RWPE1 (cell line): ENCODE measurements at regions not wholly inside any gene's neighbourhood (a gene's known extent, or its start where the extent isn't known, plus 50 kb on each side); places are given as distances from the start of the nearest gene placed in this dataset.

ENCODE experiments used
- CTCF ChIA-PET: fragments of 350-600 bp; sonication (Branson Sonifier 250); formaldehyde crosslinking; extraction: SDS; loops from one replicate; lab custom pipeline; 2021; lab: Yijun Ruan, JAX
- POLR2A ChIA-PET: fragments of 400-600 bp; formaldehyde crosslinking; extraction: SDS; loops from one replicate; lab custom pipeline; 2020; ENCODE audit warnings: antibody characterized with exemption; ENCODE audit not compliant: low non-redundant PET; lab: Yijun Ruan, JAX
- DNase-seq: peaks from one replicate; pipeline ENCODE4 v3.0.0; 2012; ENCODE audit warnings: low spot score
- H3K27ac ChIP-seq: fragments of 450-650 bp; 2 replicates; pipeline ENCODE4 v1.5.1; 2017
- TF ChIP-seq, protein P1 (sequence below): fragments of 450-650 bp; conservative IDR thresholded peaks from 2 replicates; pipeline ENCODE4 v1.5.1; 2017; ENCODE audit warnings: low read depth, mild to moderate bottlenecking

DNA sequence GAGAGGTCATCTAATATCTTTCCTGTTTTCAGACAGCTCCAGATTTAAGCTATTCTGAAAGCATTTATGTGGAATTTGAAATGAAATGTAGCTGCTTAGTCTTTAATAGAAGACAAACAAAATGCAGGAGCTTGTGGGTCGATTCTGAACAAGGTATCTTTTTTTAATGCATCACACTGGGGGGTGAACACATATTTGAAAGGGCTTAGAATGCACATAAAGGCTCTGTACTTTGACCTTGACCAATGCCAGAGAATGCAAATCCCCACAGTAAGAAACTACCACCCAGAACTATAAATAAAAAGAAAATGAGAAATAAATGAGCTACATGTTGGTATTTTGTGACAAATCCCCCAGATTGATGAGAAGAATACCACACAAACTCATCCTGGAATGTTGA, 489.3 kb downstream of the PIK3C3 start:
- no peak for DNase-seq
- no peak overlapping the region for H3K27ac ChIP-seq
- TF ChIP-seq, protein P1, sequence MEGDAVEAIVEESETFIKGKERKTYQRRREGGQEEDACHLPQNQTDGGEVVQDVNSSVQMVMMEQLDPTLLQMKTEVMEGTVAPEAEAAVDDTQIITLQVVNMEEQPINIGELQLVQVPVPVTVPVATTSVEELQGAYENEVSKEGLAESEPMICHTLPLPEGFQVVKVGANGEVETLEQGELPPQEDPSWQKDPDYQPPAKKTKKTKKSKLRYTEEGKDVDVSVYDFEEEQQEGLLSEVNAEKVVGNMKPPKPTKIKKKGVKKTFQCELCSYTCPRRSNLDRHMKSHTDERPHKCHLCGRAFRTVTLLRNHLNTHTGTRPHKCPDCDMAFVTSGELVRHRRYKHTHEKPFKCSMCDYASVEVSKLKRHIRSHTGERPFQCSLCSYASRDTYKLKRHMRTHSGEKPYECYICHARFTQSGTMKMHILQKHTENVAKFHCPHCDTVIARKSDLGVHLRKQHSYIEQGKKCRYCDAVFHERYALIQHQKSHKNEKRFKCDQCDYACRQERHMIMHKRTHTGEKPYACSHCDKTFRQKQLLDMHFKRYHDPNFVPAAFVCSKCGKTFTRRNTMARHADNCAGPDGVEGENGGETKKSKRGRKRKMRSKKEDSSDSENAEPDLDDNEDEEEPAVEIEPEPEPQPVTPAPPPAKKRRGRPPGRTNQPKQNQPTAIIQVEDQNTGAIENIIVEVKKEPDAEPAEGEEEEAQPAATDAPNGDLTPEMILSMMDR, result no peak
- ChIA-PET POLR2A (no interaction called here), CTCF (no interaction called here)

DNA sequence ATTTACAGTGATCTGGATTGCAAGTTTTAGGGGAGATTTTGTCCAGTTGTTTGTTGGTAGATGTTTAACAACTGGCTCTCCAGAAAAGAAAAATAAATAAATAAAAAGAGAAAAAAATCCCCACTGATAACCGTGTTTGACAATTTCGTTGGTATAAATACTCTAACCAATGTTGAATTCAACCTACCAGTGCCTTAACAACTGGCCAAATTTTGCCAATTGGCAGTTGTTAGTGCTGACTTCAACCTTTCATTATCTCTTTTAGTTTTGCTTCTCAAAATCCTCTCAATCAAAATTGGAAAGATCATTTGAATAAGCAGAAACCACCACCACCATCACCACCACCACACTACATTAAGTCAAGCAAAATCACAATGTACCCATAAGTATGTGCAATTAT, 490.3 kb downstream of the PIK3C3 start:
- H3K27ac ChIP-seq, result no peak overlapping the region
- no peak for DNase-seq
- ChIA-PET CTCF (no interaction called here), POLR2A (no interaction called here)
- TF ChIP-seq, protein P1, result no peak

DNA sequence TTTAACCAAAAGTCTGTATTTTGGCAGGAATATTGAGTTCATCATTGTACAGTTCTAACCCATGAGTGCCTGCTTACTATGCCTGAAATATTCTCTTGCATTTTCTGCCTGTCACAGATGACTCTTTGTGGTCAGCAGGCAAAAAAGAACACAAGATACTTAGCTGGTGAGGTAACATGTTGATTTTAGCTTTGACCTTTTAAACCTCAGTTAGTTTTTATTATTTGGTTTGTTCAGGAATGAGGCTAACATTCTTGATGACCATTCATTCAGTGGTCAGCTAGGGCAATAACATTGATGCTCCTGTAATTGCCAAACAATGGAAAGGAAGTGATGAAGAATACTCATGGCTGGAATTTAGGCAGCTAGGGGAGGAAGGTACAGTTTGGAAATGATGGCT, 491.2 kb downstream of the PIK3C3 start:
- ChIA-PET POLR2A (no interaction called here), CTCF (no interaction called here)
- DNase-seq, result no peak
- TF ChIP-seq, protein P1, result no peak
- H3K27ac ChIP-seq, result no peak overlapping the region

DNA sequence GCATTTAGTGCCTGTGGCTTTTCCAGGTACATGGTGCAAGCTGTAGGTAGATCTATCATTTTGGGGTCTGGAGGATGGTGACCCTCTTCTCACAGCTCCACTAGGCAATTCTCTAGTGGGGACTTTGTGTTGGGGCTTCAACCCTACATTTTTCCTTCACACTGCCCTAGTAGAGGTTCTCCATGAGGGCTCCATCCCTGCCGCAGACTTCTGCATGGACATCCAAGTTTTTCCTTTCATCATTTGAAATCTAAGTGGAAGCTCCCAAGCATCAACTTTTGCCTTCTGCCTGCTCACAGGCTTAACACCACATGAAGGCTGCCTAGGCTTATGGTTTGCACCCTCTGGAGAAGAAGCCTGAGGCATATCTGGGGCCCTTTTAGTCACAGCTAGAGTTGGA, 492.7 kb downstream of the PIK3C3 start:
- no peak overlapping the region for H3K27ac ChIP-seq
- POLR2A ChIA-PET, result no interaction called here
- TF ChIP-seq, protein P1, result no peak
- CTCF ChIA-PET, result no interaction called here
- DNase-seq, result no peak

DNA sequence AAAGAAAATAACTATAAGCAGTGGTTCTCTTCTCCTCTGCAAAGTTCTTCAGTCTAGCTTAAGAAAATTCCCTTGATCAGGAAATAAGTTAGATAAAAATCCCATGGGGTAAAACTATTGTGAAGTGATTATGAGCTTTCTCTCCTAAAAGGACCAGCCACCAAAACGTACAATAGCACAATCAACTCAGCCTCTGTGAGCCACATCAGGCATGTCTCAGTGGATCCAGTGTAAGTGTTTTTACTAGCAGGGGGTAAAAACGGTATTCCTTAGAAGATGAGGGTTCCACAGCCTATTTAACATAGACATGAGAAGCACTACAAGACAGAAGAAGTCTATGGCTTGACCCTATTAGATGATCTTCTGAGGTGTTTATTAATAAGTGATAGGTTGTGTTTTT, 503.2 kb downstream of the PIK3C3 start:
- POLR2A ChIA-PET, result no interaction called here
- CTCF ChIA-PET, result no interaction called here
- TF ChIP-seq, protein P1, result no peak

DNA sequence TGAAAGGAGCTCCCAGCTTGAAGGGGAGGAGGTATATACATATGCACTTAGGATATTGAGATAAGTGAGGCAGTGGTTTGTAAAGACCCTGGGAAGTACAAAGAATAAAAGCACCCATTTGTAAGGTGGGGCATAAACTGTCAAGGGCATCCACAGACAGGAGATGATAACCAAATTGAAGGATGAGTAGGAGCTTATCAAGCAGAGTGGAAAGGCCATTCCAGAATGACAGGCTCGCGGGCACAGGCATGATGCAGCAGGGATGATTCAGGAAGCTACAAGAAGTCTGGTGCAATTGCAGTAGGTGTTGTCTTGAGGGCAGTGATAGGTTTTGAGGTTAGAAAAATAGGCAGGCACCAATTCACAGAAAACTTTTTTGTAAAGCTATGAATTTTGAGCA, 504.8 kb downstream of the PIK3C3 start:
- POLR2A ChIA-PET, result no interaction called here
- no peak overlapping the region for H3K27ac ChIP-seq
- TF ChIP-seq, protein P1, result no peak
- DNase-seq, result no peak
- CTCF ChIA-PET, result no interaction called here

More for the DNA sequence above, 503.2 kb downstream of the PIK3C3 start:
- no peak overlapping the region for H3K27ac ChIP-seq
- no peak for DNase-seq

DNA sequence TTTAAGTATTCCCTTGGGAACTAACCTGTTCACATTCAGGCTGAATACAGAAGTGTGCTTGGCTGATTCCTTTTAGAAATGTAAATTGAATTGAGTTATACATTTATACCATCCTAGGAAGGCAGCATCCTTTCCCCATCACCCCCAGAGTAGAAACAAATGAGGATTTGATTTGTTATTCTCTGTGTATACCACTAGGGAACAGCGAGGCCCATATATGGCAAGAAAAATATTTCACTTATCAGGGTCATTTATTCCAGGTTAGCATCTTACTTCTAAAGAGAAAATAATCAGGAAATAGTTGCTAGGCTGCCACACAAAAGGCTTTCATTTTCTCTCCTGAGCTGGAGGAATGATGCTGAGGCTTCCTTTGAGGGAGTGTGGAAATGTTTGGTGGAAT, 516.9 kb downstream of the PIK3C3 start:
- ChIA-PET CTCF (no interaction called here), POLR2A (no interaction called here)
- no peak for DNase-seq
- no peak overlapping the region for H3K27ac ChIP-seq
- TF ChIP-seq, protein P1, result no peak
